ENCODE measurements at regions not wholly inside any gene's neighbourhood (a gene's known extent, or its start where the extent isn't known, plus 50 kb on each side); places are given as distances from the start of the nearest gene placed in this dataset.

DNA sequence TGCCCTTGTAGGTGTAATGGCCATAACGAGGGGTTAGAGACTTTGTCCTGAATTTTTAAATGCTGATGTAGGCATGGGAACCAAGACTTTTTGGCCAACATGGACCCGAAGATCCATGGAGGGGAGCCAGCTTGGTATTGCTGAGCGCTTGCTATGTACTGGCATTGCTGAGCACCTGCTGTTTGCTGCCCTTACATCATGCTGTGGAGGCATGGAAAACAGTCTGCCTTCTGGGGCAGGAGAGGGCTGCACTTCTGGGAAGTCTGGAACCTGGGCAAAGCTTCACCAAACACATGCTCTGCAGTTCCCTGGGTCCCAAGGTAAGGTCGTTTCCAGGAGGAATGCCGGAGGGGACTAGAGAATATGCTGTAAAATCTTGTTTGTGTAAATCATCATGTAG, 86.3 kb upstream of the CNIH3 start:
- Histone ChIP-seq H3K27ac (ENCODE audit: low read depth in 1 of 2, low read length in 2 of 2) (no peak overlapping the region), H3K27me3 (ENCODE audit: control insufficient read depth in 4 of 4, insufficient read depth in 4 of 4, low read length in 3 of 4) (no peaks in the 10 kb centered on the region), H3K9me3 (ENCODE audit: control insufficient read depth in 4 of 4, low read length in 3 of 4) (no peaks in the 10 kb centered on the region), H3K4me3 (ENCODE audit: low read depth in 1 of 3, low read length in 3 of 3) (no peak overlapping the region), H3K4me1 (ENCODE audit: control insufficient read depth in 4 of 4, insufficient read depth in 4 of 4, low read length in 3 of 4) (no peaks in the 10 kb centered on the region), H3K9ac (ENCODE audit: low read depth in 1 of 2, low read length in 2 of 2) (no peak overlapping the region), H3K36me3 (ENCODE audit: control insufficient read depth in 4 of 4, insufficient read depth in 3 of 4, low read depth in 1 of 4, low read length in 3 of 4) (no peaks in the 10 kb centered on the region)
- 86% methylated on average over 5 of the region's 5 CpGs for WGBS
- no peak for DNase-seq (ENCODE audit: low spot score)
- TF ChIP-seq FOXA1 (IDR thresholded peaks at IDR 0.05) (no peak), YY1 (IDR thresholded peaks at IDR 0.05) (no peak), NR2F2 (IDR thresholded peaks at IDR 0.05) (no peak), GABPA (IDR thresholded peaks at IDR 0.05 in 1 of 2, conservative IDR thresholded peaks at IDR 0.05 in 1 of 2) (no peak), EGR1 (IDR thresholded peaks at IDR 0.05; ENCODE audit: low read depth in 2 of 2) (no peak), RXRA (IDR thresholded peaks at IDR 0.05) (no peak), TAF1 (conservative IDR thresholded peaks at IDR 0.05) (no peak), FOXA2 (IDR thresholded peaks at IDR 0.05) (no peak), HNF4G (IDR thresholded peaks at IDR 0.05) (no peak), SP1 (IDR thresholded peaks at IDR 0.05) (no peak), HNF4A (conservative IDR thresholded peaks at IDR 0.05) (no peak), RAD21 (IDR thresholded peaks at IDR 0.05) (no peak)
- TF ChIP-seq, protein P1, sequence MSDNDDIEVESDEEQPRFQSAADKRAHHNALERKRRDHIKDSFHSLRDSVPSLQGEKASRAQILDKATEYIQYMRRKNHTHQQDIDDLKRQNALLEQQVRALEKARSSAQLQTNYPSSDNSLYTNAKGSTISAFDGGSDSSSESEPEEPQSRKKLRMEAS (IDR thresholded peaks at IDR 0.05) = no peak
- TF ChIP-seq, protein P2, sequence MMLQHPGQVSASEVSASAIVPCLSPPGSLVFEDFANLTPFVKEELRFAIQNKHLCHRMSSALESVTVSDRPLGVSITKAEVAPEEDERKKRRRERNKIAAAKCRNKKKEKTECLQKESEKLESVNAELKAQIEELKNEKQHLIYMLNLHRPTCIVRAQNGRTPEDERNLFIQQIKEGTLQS (IDR thresholded peaks at IDR 0.05) = no peak
- TF ChIP-seq, protein P3, sequence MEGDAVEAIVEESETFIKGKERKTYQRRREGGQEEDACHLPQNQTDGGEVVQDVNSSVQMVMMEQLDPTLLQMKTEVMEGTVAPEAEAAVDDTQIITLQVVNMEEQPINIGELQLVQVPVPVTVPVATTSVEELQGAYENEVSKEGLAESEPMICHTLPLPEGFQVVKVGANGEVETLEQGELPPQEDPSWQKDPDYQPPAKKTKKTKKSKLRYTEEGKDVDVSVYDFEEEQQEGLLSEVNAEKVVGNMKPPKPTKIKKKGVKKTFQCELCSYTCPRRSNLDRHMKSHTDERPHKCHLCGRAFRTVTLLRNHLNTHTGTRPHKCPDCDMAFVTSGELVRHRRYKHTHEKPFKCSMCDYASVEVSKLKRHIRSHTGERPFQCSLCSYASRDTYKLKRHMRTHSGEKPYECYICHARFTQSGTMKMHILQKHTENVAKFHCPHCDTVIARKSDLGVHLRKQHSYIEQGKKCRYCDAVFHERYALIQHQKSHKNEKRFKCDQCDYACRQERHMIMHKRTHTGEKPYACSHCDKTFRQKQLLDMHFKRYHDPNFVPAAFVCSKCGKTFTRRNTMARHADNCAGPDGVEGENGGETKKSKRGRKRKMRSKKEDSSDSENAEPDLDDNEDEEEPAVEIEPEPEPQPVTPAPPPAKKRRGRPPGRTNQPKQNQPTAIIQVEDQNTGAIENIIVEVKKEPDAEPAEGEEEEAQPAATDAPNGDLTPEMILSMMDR (IDR thresholded peaks at IDR 0.05; ENCODE audit: low read depth, low read length, missing input control) = no peak
- TF ChIP-seq, protein P4, sequence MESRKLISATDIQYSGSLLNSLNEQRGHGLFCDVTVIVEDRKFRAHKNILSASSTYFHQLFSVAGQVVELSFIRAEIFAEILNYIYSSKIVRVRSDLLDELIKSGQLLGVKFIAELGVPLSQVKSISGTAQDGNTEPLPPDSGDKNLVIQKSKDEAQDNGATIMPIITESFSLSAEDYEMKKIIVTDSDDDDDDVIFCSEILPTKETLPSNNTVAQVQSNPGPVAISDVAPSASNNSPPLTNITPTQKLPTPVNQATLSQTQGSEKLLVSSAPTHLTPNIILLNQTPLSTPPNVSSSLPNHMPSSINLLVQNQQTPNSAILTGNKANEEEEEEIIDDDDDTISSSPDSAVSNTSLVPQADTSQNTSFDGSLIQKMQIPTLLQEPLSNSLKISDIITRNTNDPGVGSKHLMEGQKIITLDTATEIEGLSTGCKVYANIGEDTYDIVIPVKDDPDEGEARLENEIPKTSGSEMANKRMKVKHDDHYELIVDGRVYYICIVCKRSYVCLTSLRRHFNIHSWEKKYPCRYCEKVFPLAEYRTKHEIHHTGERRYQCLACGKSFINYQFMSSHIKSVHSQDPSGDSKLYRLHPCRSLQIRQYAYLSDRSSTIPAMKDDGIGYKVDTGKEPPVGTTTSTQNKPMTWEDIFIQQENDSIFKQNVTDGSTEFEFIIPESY (IDR thresholded peaks at IDR 0.05) = no peak

DNA sequence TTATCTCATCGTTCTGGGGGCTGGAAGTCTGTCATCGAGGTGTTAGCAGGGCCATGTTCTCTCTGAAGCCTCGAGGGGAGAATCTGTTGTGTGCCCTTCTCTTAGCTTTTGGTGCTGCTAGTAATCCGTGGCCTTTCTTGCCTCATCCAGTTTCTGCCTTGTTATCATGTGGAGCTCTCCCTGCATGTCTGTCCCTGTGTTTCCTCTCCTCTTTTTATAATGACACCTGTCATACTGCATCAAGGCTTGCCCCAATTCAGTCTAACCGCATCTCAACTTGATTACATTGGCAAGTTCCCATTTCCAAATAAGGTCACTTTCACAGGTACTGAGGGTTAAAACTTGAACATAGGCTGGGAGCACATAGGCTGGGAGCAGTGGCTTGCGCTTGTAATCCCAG, 82.6 kb upstream of the CNIH3 start:
- Histone ChIP-seq H3K27ac (ENCODE audit: low read depth in 1 of 2, low read length in 2 of 2) (no peak overlapping the region), H3K4me1 (ENCODE audit: control insufficient read depth in 4 of 4, insufficient read depth in 4 of 4, low read length in 3 of 4) (no peaks in the 10 kb centered on the region), H3K9me3 (ENCODE audit: control insufficient read depth in 4 of 4, low read length in 3 of 4) (no peaks in the 10 kb centered on the region), H3K27me3 (ENCODE audit: control insufficient read depth in 4 of 4, insufficient read depth in 4 of 4, low read length in 3 of 4) (no peaks in the 10 kb centered on the region), H3K4me3 (ENCODE audit: low read depth in 1 of 3, low read length in 3 of 3) (no peak overlapping the region), H3K9ac (ENCODE audit: low read depth in 1 of 2, low read length in 2 of 2) (no peak overlapping the region), H3K36me3 (ENCODE audit: control insufficient read depth in 4 of 4, insufficient read depth in 3 of 4, low read depth in 1 of 4, low read length in 3 of 4) (no peaks in the 10 kb centered on the region)
- DNase-seq (ENCODE audit: low spot score) = no peak
- WGBS = 81% methylated on average over 6 of the region's 6 CpGs
- TF ChIP-seq TAF1 (conservative IDR thresholded peaks at IDR 0.05) (no peak), HNF4A (conservative IDR thresholded peaks at IDR 0.05) (no peak), FOXA2 (IDR thresholded peaks at IDR 0.05) (no peak), HNF4G (IDR thresholded peaks at IDR 0.05) (no peak), FOXA1 (IDR thresholded peaks at IDR 0.05) (no peak), YY1 (IDR thresholded peaks at IDR 0.05) (no peak), EGR1 (IDR thresholded peaks at IDR 0.05; ENCODE audit: low read depth in 2 of 2) (no peak), JUND (IDR thresholded peaks at IDR 0.05) (no peak), RAD21 (IDR thresholded peaks at IDR 0.05) (no peak)
- TF ChIP-seq, protein P4 (IDR thresholded peaks at IDR 0.05) = no peak
- TF ChIP-seq, protein P2 (IDR thresholded peaks at IDR 0.05) = no peak
- TF ChIP-seq, protein P1 (IDR thresholded peaks at IDR 0.05) = no peak

Measured in liver (tissue), 8 donors.